Endothelial cell of umbilical vein (primary cell): ENCODE measurements at regions not wholly inside any gene's neighbourhood (a gene's known extent, or its start where the extent isn't known, plus 50 kb on each side); places are given as distances from the start of the nearest gene placed in this dataset.
"Not testable (repeated sequence)": the region's sequence is repeated elsewhere in the genome, so short reads cannot be mapped to it uniquely, and the experiment has no call there.

ENCODE experiments used
- BruUV-seq: library from RNA; stranded (reverse); fragments of 400-500 nt; replicated peaks from 2 replicates; lab custom pipeline; 2021; lab: Mats Ljungman, UMichigan
- CTCF ChIA-PET: fragments of 300-600, 350-600 bp; sonication (Branson Sonifier 250); formaldehyde crosslinking; loops from one replicate; lab custom pipeline; 2021; ENCODE audit warnings: antibody characterized with exemption, inconsistent platforms; lab: Charles Lee
- POLR2A ChIA-PET: fragments of 300-600, 350-600 bp; sonication (Branson Sonifier 250); formaldehyde crosslinking; loops from one replicate; lab custom pipeline; 2021; ENCODE audit warnings: antibody characterized with exemption, inconsistent platforms; lab: Charles Lee
- DNase-seq: peaks from one replicate; pipeline ENCODE4 v3.0.0-alpha.2; 2011; ENCODE audit warnings: low read depth, low spot score
- FAIRE-seq: peaks from 2 replicates; lab custom pipeline; 2011; peaks lifted over from hg19 to GRCh38; lab: Jason Lieb, UNC
- H2AFZ ChIP-seq: 2 replicates; pipeline ENCODE4 v1.6.0; 2012; ENCODE audit warnings: low read depth, low read length, control low read depth, inconsistent platforms
- H3K27ac ChIP-seq: 2 replicates; pipeline ENCODE4 v1.5.1; 2011; ENCODE audit warnings: low read depth, mild to moderate bottlenecking, control low read depth, low read length, moderate library complexity; ENCODE audit not compliant: insufficient read depth
- H3K27me3 ChIP-seq, 2 experiments: 2 replicates each; pipeline versions ENCODE4 v1.6.0 to v1.6.1; 2011; ENCODE audit warnings: low read length in 2 of 2, mixed read lengths in 1 of 2; ENCODE audit not compliant: control insufficient read depth in 2 of 2, insufficient read depth in 2 of 2
- H3K36me3 ChIP-seq, 2 experiments: 2 replicates in 1 of 2; 3 replicates in 1 of 2; pipeline ENCODE4 v1.5.1; 2011; ENCODE audit warnings: low read length in 2 of 2, mild to moderate bottlenecking in 1 of 2, moderate library complexity in 1 of 2; ENCODE audit not compliant: control insufficient read depth in 2 of 2, insufficient read depth in 2 of 2; ENCODE audit errors: extremely low read depth in 1 of 2
- H3K4me1 ChIP-seq: 3 replicates; pipeline ENCODE4 v1.5.1; 2011; ENCODE audit warnings: mild to moderate bottlenecking, low read length; ENCODE audit not compliant: control insufficient read depth, insufficient read depth; ENCODE audit errors: extremely low read depth
- H3K4me2 ChIP-seq: 2 replicates; pipeline ENCODE4 v1.6.1; 2011; ENCODE audit warnings: low read length, control low read depth, mixed read lengths; ENCODE audit not compliant: insufficient read depth
- H3K4me3 ChIP-seq, 3 experiments: fragments of 200-600 bp in 1 of 3; sonication (generic), shearing (Covaris generic) in 1 of 3; replicated peaks in 1 of 3; 2 replicates each; pipeline ENCODE4 v1.5.1; 2011 to 2016; ENCODE audit warnings: control low read depth in 3 of 3, low read length in 3 of 3, mild to moderate bottlenecking in 2 of 3, inconsistent platforms in 1 of 3, low read depth in 1 of 3, moderate library complexity in 1 of 3; ENCODE audit not compliant: insufficient read depth in 1 of 3
- H3K79me2 ChIP-seq: 2 replicates; pipeline ENCODE4 v1.6.0; 2012; ENCODE audit warnings: low read length, inconsistent platforms; ENCODE audit not compliant: control insufficient read depth, insufficient read depth
- H3K9ac ChIP-seq: replicated peaks from 2 replicates; pipeline ENCODE3; 2011; ENCODE audit warnings: low read length, control low read depth; ENCODE audit not compliant: insufficient read depth; ENCODE audit errors: extremely low read depth
- H3K9me1 ChIP-seq: replicated peaks from 3 replicates; pipeline ENCODE4 v1.6.0; 2011; ENCODE audit warnings: mild to moderate bottlenecking, low read length; ENCODE audit not compliant: control insufficient read depth, insufficient read depth; ENCODE audit errors: extremely low read depth
- H3K9me3 ChIP-seq: replicated peaks from 2 replicates; pipeline ENCODE4 v1.5.1; 2012; ENCODE audit warnings: low read length, inconsistent platforms; ENCODE audit not compliant: control insufficient read depth, insufficient read depth
- H4K20me1 ChIP-seq: replicated peaks from 2 replicates; pipeline ENCODE3; 2011; ENCODE audit warnings: mild to moderate bottlenecking, low read length; ENCODE audit not compliant: control insufficient read depth, insufficient read depth; ENCODE audit errors: extremely low read depth
- GATA2 ChIP-seq: IDR thresholded peaks from 2 replicates; pipeline ENCODE4 v1.7.0; 2011; ENCODE audit warnings: low read depth, mild to moderate bottlenecking, moderate library complexity, mixed read lengths, low read length; ENCODE audit not compliant: insufficient read length, insufficient read depth
- JUN ChIP-seq: IDR thresholded peaks from 2 replicates; pipeline ENCODE4 v1.6.1; 2011; ENCODE audit warnings: borderline replicate concordance, low read depth; ENCODE audit not compliant: insufficient read length, insufficient read depth
- dilution Hi-C: fragments of 300-500 bp; cut with MboI; formaldehyde crosslinking; loops from one replicate; pipeline ENCODE4 v1.15.0; 2019; ENCODE audit warnings: low sequenced_read_pairs; ENCODE audit not compliant: extremely low pct_ligation_motif_present
- intact Hi-C: fragments of 100-400 bp; cut with micrococcal nuclease; formaldehyde crosslinking; loops from one replicate; pipeline ENCODE4 v1.10.0; 2022

DNA sequence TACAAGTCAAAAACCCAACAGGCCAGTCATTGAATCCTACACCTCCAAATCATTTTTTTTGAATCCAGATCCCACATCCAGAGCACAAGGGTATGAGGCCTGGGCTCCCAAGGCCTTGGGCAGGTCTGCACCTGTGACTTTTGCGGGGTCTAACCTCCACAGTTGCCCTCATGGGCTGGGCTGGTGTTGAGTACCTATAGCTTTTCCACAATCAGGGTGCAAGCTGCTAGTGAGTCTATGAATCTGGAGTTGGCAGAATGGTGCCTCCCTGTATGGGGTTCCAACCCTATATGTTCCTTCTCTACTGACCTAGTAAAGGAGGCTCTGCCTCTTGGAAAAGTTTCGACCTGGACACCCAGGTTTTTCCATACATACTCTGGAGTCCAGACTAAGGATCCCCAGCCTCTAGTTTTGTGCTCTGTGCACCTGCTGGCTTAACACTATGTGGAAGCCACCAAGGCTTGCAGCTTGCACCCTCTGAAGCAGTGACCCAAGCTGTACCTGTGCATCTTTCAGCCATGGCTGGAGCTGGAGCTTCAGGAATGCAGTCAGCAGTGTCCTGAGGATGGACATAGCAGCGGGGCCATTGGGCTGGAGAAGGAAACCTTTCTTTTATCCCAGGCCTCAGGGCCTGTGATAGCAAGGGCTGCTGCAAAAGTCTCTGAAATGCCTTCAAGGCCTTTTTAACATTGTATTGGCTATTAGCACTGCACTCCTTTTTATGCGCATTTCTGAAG lies 233.6 kb downstream of the CWH43 start:
- H4K20me1 ChIP-seq, H3K4me1 ChIP-seq, H3K36me3 ChIP-seq, CTCF ChIA-PET, FAIRE-seq, H3K9ac ChIP-seq, intact Hi-C loops, H2AFZ ChIP-seq, dilution Hi-C loops, BruUV-seq, H3K9me1 ChIP-seq, H3K27me3 ChIP-seq, DNase-seq, H3K4me2 ChIP-seq, H3K79me2 ChIP-seq, H3K4me3 ChIP-seq, H3K27ac ChIP-seq, H3K9me3 ChIP-seq, POLR2A ChIA-PET: not testable (repeated sequence)

GRCh38 chr4:49221209-49221608 lies 235.1 kb downstream of the CWH43 start:
- no TSS peak for BruUV-seq
- Histone ChIP-seq H3K27me3 (no peaks in the 10 kb centered on the region), H3K9me1 (no peaks in the 10 kb centered on the region), H3K27ac (no peak overlapping the region), H2AFZ (no peak overlapping the region), H3K79me2 (no peaks in the 10 kb centered on the region), H3K9ac (no peak overlapping the region), H4K20me1 (no peaks in the 10 kb centered on the region), H3K9me3 (peaks cover 3% of the 10 kb centered on the region), H3K36me3 (no peaks in the 10 kb centered on the region), H3K4me3 (no peak overlapping the region), H3K4me2 (no peak overlapping the region), H3K4me1 (no peaks in the 10 kb centered on the region)
- no peak for TF ChIP-seq GATA2
- TF ChIP-seq JUN, result no peak
- dilution Hi-C loops (no loop called here), intact Hi-C loops (no loop called here)
- CTCF ChIA-PET, result no interaction called here
- POLR2A ChIA-PET, result no interaction called here
- no peak for DNase-seq
- no peak for FAIRE-seq

GRCh38 chr4:49222810-49223209 lies 236.7 kb downstream of the CWH43 start:
- not testable (repeated sequence) for BruUV-seq, FAIRE-seq

DNA sequence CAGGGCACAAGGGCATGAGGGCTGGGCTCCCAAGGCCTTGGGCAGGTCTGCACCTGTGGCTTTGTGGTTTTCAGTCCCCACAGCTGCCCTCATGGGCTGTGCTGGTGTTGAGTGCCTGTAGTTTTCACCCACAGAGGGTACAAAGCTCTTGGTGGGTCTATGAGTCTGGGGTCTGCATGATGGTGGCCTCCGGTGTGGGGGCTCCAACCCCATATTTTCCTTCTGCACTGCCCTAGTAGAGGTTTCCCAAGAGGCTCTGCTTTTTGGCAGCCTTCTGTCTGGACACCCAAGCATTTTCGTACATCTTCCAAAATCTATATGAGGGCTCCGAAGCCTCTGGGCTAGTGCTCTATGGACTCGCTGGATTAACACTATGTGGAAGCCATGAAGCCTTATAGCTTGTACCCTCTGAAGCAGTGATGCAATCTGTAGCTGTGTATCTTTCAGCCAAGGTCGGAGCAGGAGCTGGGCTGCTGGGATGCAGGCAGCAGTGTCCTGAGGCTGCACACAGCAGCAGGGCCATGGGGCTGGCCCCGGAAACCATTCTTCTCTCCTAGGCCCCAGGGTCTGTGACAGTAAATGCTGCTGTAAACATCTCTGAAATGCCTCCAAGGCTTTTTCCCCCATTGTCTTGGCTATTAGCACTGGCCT lies 240.3 kb downstream of the CWH43 start:
- POLR2A ChIA-PET, H3K79me2 ChIP-seq, H3K4me3 ChIP-seq, H3K36me3 ChIP-seq, H3K9me1 ChIP-seq, intact Hi-C loops, BruUV-seq, CTCF ChIA-PET, DNase-seq, H4K20me1 ChIP-seq, H3K4me1 ChIP-seq, H3K9ac ChIP-seq, H2AFZ ChIP-seq, H3K27me3 ChIP-seq, dilution Hi-C loops, H3K4me2 ChIP-seq, H3K9me3 ChIP-seq, FAIRE-seq, H3K27ac ChIP-seq: not testable (repeated sequence)

More at GRCh38 chr4:49222810-49223209, 236.7 kb downstream of the CWH43 start:
- H3K27me3 ChIP-seq, H2AFZ ChIP-seq, H3K79me2 ChIP-seq, H3K27ac ChIP-seq, H3K36me3 ChIP-seq, H3K9ac ChIP-seq, H4K20me1 ChIP-seq, H3K4me2 ChIP-seq, DNase-seq, CTCF ChIA-PET, dilution Hi-C loops, intact Hi-C loops, H3K9me3 ChIP-seq, POLR2A ChIA-PET, H3K4me3 ChIP-seq, H3K4me1 ChIP-seq, H3K9me1 ChIP-seq: not testable (repeated sequence)
